ENCODE measurements at regions not wholly inside any gene's neighbourhood (a gene's known extent, or its start where the extent isn't known, plus 50 kb on each side); places are given as distances from the start of the nearest gene placed in this dataset.

DNA sequence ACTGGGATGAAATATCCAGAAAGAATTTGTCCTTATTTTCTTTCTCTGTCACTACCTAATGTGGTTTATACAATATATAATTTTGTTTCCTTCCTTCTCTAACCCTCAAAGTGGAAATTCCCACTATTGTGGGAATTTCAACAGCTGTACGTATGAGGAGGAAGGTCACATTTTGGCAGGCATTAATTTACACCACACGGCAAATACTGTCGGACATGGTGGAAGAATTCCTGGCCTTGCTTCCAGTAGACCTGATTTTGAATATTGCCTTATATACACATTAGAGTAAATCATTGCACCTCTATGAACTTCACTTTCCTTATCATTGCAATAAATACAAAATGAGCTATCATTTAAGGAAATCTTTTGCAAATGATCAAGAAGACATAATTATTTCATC, 358.1 kb upstream of the ETAA1 start:
- no peaks in the 10 kb centered on the region for H3K27me3 Mint-ChIP-seq (ENCODE audit: low read depth in 2 of 2)
- Histone ChIP-seq H3K4me3 (ENCODE audit: low read length) (no peak overlapping the region), H3K4me1 (ENCODE audit: control insufficient read depth, insufficient read depth, low read length) (no peaks in the 10 kb centered on the region), H3K9me3 (ENCODE audit: control insufficient read depth, insufficient read depth, low read length) (no peaks in the 10 kb centered on the region), H3K27ac (ENCODE audit: low read length) (no peak overlapping the region), H3K27me3 (ENCODE audit: control insufficient read depth, insufficient read depth, low read length) (no peaks in the 10 kb centered on the region), H3K36me3 (ENCODE audit: control insufficient read depth, insufficient read depth, low read length) (no peaks in the 10 kb centered on the region)
- ATAC-seq (no peak), DNase-seq (no peak)
- intact Hi-C loops (cut with micrococcal nuclease), result no loop called here
- H3K4me1 Mint-ChIP-seq, result no peaks in the 10 kb centered on the region
- WGBS (ENCODE audit: insufficient coverage), result 95% methylated on average over 3 of the region's 3 CpGs
- H3K9me3 Mint-ChIP-seq, result no peaks in the 10 kb centered on the region
- H3K4me3 Mint-ChIP-seq, result no peak overlapping the region
- H3K36me3 Mint-ChIP-seq, result no peaks in the 10 kb centered on the region
- H3K27ac Mint-ChIP-seq, result no peak overlapping the region
- TF ChIP-seq, protein P1, sequence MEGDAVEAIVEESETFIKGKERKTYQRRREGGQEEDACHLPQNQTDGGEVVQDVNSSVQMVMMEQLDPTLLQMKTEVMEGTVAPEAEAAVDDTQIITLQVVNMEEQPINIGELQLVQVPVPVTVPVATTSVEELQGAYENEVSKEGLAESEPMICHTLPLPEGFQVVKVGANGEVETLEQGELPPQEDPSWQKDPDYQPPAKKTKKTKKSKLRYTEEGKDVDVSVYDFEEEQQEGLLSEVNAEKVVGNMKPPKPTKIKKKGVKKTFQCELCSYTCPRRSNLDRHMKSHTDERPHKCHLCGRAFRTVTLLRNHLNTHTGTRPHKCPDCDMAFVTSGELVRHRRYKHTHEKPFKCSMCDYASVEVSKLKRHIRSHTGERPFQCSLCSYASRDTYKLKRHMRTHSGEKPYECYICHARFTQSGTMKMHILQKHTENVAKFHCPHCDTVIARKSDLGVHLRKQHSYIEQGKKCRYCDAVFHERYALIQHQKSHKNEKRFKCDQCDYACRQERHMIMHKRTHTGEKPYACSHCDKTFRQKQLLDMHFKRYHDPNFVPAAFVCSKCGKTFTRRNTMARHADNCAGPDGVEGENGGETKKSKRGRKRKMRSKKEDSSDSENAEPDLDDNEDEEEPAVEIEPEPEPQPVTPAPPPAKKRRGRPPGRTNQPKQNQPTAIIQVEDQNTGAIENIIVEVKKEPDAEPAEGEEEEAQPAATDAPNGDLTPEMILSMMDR (IDR thresholded peaks at IDR 0.05), result no peak

GRCh38 chr2:67039517-67040103, 357.5 kb upstream of the ETAA1 start:
- no peak overlapping the region for H3K4me3 Mint-ChIP-seq
- no peak overlapping the region for H3K4me3 ChIP-seq (ENCODE audit: low read length)
- DNase-seq (no peak), ATAC-seq (no peak)
- no peak overlapping the region for H3K27ac Mint-ChIP-seq
- H3K4me1 Mint-ChIP-seq, result no peaks in the 10 kb centered on the region
- H3K27me3 Mint-ChIP-seq (ENCODE audit: low read depth in 2 of 2), result no peaks in the 10 kb centered on the region
- H3K36me3 ChIP-seq (ENCODE audit: control insufficient read depth, insufficient read depth, low read length), result no peaks in the 10 kb centered on the region
- intact Hi-C loops (cut with micrococcal nuclease), result no loop called here
- no peaks in the 10 kb centered on the region for H3K9me3 ChIP-seq (ENCODE audit: control insufficient read depth, insufficient read depth, low read length)
- H3K4me1 ChIP-seq (ENCODE audit: control insufficient read depth, insufficient read depth, low read length), result no peaks in the 10 kb centered on the region
- no peaks in the 10 kb centered on the region for H3K9me3 Mint-ChIP-seq
- WGBS (ENCODE audit: insufficient coverage), result 36% methylated on average over 2 of the region's 2 CpGs
- no peak overlapping the region for H3K27ac ChIP-seq (ENCODE audit: low read length)
- no peaks in the 10 kb centered on the region for H3K27me3 ChIP-seq (ENCODE audit: control insufficient read depth, insufficient read depth, low read length)
- TF ChIP-seq, protein P1 (IDR thresholded peaks at IDR 0.05), result no peak
- H3K36me3 Mint-ChIP-seq, result no peaks in the 10 kb centered on the region

DNA sequence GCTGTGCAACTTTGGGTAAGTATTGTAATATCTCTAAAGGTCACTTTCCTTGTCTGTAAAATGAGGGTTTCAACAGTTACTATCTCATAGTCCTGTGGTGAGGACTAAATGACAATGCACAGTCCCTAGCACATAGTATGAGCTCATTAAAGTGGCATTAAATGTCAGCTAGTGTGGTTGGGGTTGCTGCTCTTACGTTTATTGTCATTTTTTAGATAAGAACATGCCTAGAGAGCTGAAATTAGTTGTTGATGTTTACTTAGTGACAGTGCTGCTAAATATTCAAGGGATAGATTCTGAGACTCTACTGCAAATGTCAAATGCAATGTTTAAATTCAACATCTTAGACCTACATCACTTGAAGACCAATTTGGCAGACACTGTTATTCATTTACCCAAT, 356.1 kb upstream of the ETAA1 start:
- TF ChIP-seq, protein P1 (IDR thresholded peaks at IDR 0.05), result no peak
- no peaks in the 10 kb centered on the region for H3K9me3 Mint-ChIP-seq
- no peak for DNase-seq
- no peaks in the 10 kb centered on the region for H3K4me1 Mint-ChIP-seq
- H3K36me3 ChIP-seq (ENCODE audit: control insufficient read depth, insufficient read depth, low read length), result no peaks in the 10 kb centered on the region
- H3K4me3 ChIP-seq (ENCODE audit: low read length), result no peak overlapping the region
- no peaks in the 10 kb centered on the region for H3K27me3 ChIP-seq (ENCODE audit: control insufficient read depth, insufficient read depth, low read length)
- H3K4me1 ChIP-seq (ENCODE audit: control insufficient read depth, insufficient read depth, low read length), result no peaks in the 10 kb centered on the region
- no peak overlapping the region for H3K27ac ChIP-seq (ENCODE audit: low read length)
- intact Hi-C loops (cut with micrococcal nuclease), result no loop called here
- H3K27ac Mint-ChIP-seq, result no peak overlapping the region
- H3K9me3 ChIP-seq (ENCODE audit: control insufficient read depth, insufficient read depth, low read length), result no peaks in the 10 kb centered on the region
- no peak for ATAC-seq
- WGBS (ENCODE audit: insufficient coverage), result 69% methylated on average over 1 of the region's 1 CpG
- H3K4me3 Mint-ChIP-seq, result no peak overlapping the region
- no peaks in the 10 kb centered on the region for H3K36me3 Mint-ChIP-seq
- H3K27me3 Mint-ChIP-seq (ENCODE audit: low read depth in 2 of 2), result no peaks in the 10 kb centered on the region

DNA sequence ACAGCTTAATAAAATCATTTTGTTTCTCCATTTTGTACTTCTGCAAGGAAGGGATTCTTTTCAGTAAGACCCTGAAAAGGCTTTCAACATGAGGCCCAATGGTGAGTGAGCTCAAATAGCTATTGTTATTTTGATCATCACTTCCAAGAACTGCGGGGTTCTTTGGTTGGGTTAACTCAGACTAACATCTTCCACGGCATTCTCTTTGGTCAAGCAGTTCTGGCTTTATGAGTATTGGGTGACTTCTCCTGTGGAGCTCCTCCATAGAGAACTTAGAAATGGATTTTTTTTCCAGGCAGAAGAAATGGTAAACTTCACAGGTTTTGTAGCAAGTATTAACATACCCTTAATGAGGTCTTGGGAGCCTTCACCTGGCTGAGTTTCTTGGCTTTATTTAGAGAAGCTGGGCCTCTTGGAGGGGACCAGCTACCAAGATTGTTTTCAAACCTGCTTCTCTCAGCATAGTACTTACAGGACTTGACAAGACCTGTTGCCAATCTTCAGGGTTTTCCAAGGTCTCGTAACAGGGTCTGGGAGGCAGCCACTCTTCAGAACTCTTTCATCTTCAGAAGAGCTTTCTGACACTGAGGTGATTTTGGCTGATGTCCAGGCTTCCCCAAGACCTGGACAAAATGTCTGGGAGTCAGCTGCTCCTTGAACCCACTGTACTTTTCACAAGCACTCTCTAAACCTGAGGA, 353.2 kb upstream of the ETAA1 start:
- TF ChIP-seq, protein P1 (IDR thresholded peaks at IDR 0.05), result no peak
- Mint-ChIP-seq H3K9me3 (peaks cover 0 to 2% of the 10 kb centered on the region in 2 donors), H3K27ac (no peak overlapping the region), H3K36me3 (no peaks in the 10 kb centered on the region), H3K4me3 (no peak overlapping the region), H3K27me3 (ENCODE audit: low read depth in 2 of 2) (no peaks in the 10 kb centered on the region), H3K4me1 (no peaks in the 10 kb centered on the region)
- Histone ChIP-seq H3K9me3 (ENCODE audit: control insufficient read depth, insufficient read depth, low read length) (no peaks in the 10 kb centered on the region), H3K27me3 (ENCODE audit: control insufficient read depth, insufficient read depth, low read length) (no peaks in the 10 kb centered on the region), H3K27ac (ENCODE audit: low read length) (no peak overlapping the region), H3K36me3 (ENCODE audit: control insufficient read depth, insufficient read depth, low read length) (no peaks in the 10 kb centered on the region), H3K4me3 (ENCODE audit: low read length) (no peak overlapping the region), H3K4me1 (ENCODE audit: control insufficient read depth, insufficient read depth, low read length) (no peaks in the 10 kb centered on the region)
- ATAC-seq (no peak), DNase-seq (no peak)
- 83% methylated on average over 3 of the region's 3 CpGs for WGBS (ENCODE audit: insufficient coverage)
- intact Hi-C loops (cut with micrococcal nuclease), result no loop called here

Measured in natural killer cell (primary cell).